ENCODE measurements at regions not wholly inside any gene's neighbourhood (a gene's known extent, or its start where the extent isn't known, plus 50 kb on each side); places are given as distances from the start of the nearest gene placed in this dataset.
"Not testable (repeated sequence)": the region's sequence is repeated elsewhere in the genome, so short reads cannot be mapped to it uniquely, and the experiment has no call there.

GRCh38 chr3:182482705-182483104 lies 310.6 kb upstream of the ATP11B start:
- no peak for DNase-seq

GRCh38 chr3:182484682-182485081 lies 308.6 kb upstream of the ATP11B start:
- DNase-seq = no peak

GRCh38 chr3:182485301-182485700 lies 308.0 kb upstream of the ATP11B start:
- no peak for DNase-seq

- no peak for DNase-seq
Measured at GRCh38 chr3:182486463-182486862, 306.8 kb upstream of the ATP11B start.

GRCh38 chr3:182487143-182487542 lies 306.2 kb upstream of the ATP11B start:
- no peak for DNase-seq

GRCh38 chr3:182487611-182488010 lies 305.7 kb upstream of the ATP11B start:
- DNase-seq = no peak

GRCh38 chr3:182490596-182491491 lies 302.5 kb upstream of the ATP11B start:
- no peak for DNase-seq

GRCh38 chr3:182491577-182491976 lies 301.7 kb upstream of the ATP11B start:
- DNase-seq = no peak

- DNase-seq = no peak
Measured at GRCh38 chr3:182492536-182492935, 300.8 kb upstream of the ATP11B start.

- DNase-seq = no peak
Measured at GRCh38 chr3:182500289-182500688, 293.0 kb upstream of the ATP11B start.

GRCh38 chr3:182501856-182502255 lies 291.4 kb upstream of the ATP11B start:
- no peak for DNase-seq

GRCh38 chr3:182503401-182503800 lies 289.9 kb upstream of the ATP11B start:
- DNase-seq = no peak

GRCh38 chr3:182508919-182509711 lies 284.2 kb upstream of the ATP11B start:
- no peak for DNase-seq

- no peak for DNase-seq
Measured at GRCh38 chr3:182509844-182510460, 283.4 kb upstream of the ATP11B start.

- no peak for DNase-seq
Measured at GRCh38 chr3:182514236-182514964, 278.9 kb upstream of the ATP11B start.

- DNase-seq = no peak
Measured at GRCh38 chr3:182516597-182517336, 276.5 kb upstream of the ATP11B start.

GRCh38 chr3:182519569-182519968 lies 273.7 kb upstream of the ATP11B start:
- DNase-seq = no peak

- no peak for DNase-seq
Measured at GRCh38 chr3:182521339-182521738, 272.0 kb upstream of the ATP11B start.

GRCh38 chr3:182523424-182523823 lies 269.9 kb upstream of the ATP11B start:
- DNase-seq = not testable (repeated sequence)

GRCh38 chr3:182523836-182524235 lies 269.5 kb upstream of the ATP11B start:
- DNase-seq = no peak

GRCh38 chr3:182524711-182525401 lies 268.4 kb upstream of the ATP11B start:
- DNase-seq = no peak

All from CD4-positive, alpha-beta T cell treated with Interleukin-12 subunit alpha and Interleukin-12 subunit beta, for 1 hour (primary cell).